SK-N-MC (cell line): ENCODE measurements at regions not wholly inside any gene's neighbourhood (a gene's known extent, or its start where the extent isn't known, plus 50 kb on each side); places are given as distances from the start of the nearest gene placed in this dataset.

Experiments used
- EZH2 ChIP-seq: fragments of 200-600 bp; sonication (generic); IDR thresholded peaks from one replicate; pipeline ENCODE4 v1.6.1; 2017; ENCODE audit warnings: antibody characterized with exemption
- FOXP2 ChIP-seq: optimal IDR thresholded peaks from 2 replicates; pipeline ENCODE3; 2011; ENCODE audit warnings: mild to moderate bottlenecking, moderate library complexity; ENCODE audit not compliant: insufficient read depth; ENCODE audit errors: extremely low read length, control extremely low read depth
- POLR2AphosphoS5 ChIP-seq: IDR thresholded peaks from 2 replicates; pipeline ENCODE4 v1.6.1; 2012; ENCODE audit warnings: mild to moderate bottlenecking, low read depth, low read length, borderline replicate concordance

DNA sequence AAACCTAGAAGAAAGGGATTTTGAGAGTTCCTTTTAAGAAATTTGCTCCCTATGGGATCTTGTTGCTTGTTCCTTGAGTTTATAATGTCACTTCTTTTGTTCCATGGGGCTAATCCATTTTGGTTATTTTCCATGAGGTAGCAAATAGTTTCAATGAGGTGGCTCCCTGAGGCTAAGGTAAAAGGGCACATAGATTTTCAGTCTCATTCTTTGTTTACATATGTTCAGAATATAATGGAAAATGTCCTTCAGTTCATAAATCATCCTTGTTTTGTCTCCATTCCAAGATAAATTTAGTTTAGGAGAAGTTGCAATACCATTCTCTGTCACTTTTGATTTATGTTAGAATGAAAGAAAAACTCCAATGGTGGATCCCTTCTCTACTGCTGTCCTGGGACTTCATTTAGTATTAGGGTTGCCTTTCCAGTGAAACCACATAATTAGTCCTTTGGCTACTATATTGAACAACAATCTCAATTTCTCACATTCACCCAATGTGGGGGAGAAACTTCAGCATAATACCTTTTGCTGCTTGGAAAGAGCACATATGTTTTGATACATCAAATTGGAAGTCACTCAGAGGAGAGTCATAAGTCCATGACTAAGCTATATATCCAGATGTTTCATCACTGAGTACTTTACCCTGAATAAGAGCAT, 80.9 kb upstream of the ADAMTS5 start:
- TF ChIP-seq EZH2, result no peak
- no peak for TF ChIP-seq POLR2AphosphoS5
- no peak for TF ChIP-seq FOXP2
